ENCODE measurements at regions not wholly inside any gene's neighbourhood (a gene's known extent, or its start where the extent isn't known, plus 50 kb on each side); places are given as distances from the start of the nearest gene placed in this dataset.

GRCh38 chr15:70179309-70179892, 81.7 kb upstream of the TLE3 start:
- no peaks in the 10 kb centered on the region for H3K27me3 ChIP-seq (ENCODE audit: control insufficient read depth in 3 of 3, insufficient read depth in 3 of 3, low read length in 3 of 3)
- H3K9me3 ChIP-seq (ENCODE audit: control insufficient read depth in 3 of 3, low read length in 3 of 3): no peaks in the 10 kb centered on the region
- H3K4me3 ChIP-seq (ENCODE audit: low read length in 3 of 3): no peak overlapping the region
- H3K9ac ChIP-seq (ENCODE audit: low read depth in 1 of 3, low read length in 3 of 3): no peak overlapping the region
- H3K4me1 ChIP-seq (ENCODE audit: control insufficient read depth in 3 of 3, insufficient read depth in 3 of 3, low read length in 3 of 3): peaks cover 0 to 4% (median 1%) of the 10 kb centered on the region in 3 donors
- H3K27ac ChIP-seq (ENCODE audit: low read depth, low read length): no peak overlapping the region
- H3K36me3 ChIP-seq (ENCODE audit: control insufficient read depth in 3 of 3, insufficient read depth in 3 of 3, low read length in 3 of 3): no peaks in the 10 kb centered on the region

GRCh38 chr15:70178335-70179084, 80.8 kb upstream of the TLE3 start:
- Histone ChIP-seq H3K9ac (ENCODE audit: low read depth in 1 of 3, low read length in 3 of 3) (no peak overlapping the region), H3K4me3 (ENCODE audit: low read length in 3 of 3) (no peak overlapping the region), H3K36me3 (ENCODE audit: control insufficient read depth in 3 of 3, insufficient read depth in 3 of 3, low read length in 3 of 3) (no peaks in the 10 kb centered on the region), H3K4me1 (ENCODE audit: control insufficient read depth in 3 of 3, insufficient read depth in 3 of 3, low read length in 3 of 3) (peaks cover 0 to 3% (median 2%) of the 10 kb centered on the region in 3 donors), H3K27ac (ENCODE audit: low read depth, low read length) (no peak overlapping the region), H3K27me3 (ENCODE audit: control insufficient read depth in 3 of 3, insufficient read depth in 3 of 3, low read length in 3 of 3) (no peaks in the 10 kb centered on the region), H3K9me3 (ENCODE audit: control insufficient read depth in 3 of 3, low read length in 3 of 3) (no peaks in the 10 kb centered on the region)

GRCh38 chr15:70172566-70173225, 75.0 kb upstream of the TLE3 start:
- Histone ChIP-seq H3K27me3 (ENCODE audit: control insufficient read depth in 3 of 3, insufficient read depth in 3 of 3, low read length in 3 of 3) (peaks cover 0 to 2% (median 0%) of the 10 kb centered on the region in 3 donors), H3K4me1 (ENCODE audit: control insufficient read depth in 3 of 3, insufficient read depth in 3 of 3, low read length in 3 of 3) (peaks cover 0 to 3% (median 2%) of the 10 kb centered on the region in 3 donors)

GRCh38 chr15:70172124-70172523, 74.4 kb upstream of the TLE3 start:
- H3K27me3 ChIP-seq (ENCODE audit: control insufficient read depth in 3 of 3, insufficient read depth in 3 of 3, low read length in 3 of 3): peaks cover 0 to 2% (median 0%) of the 10 kb centered on the region in 3 donors
- H3K9ac ChIP-seq (ENCODE audit: low read depth in 1 of 3, low read length in 3 of 3): no peak overlapping the region
- no peaks in the 10 kb centered on the region for H3K36me3 ChIP-seq (ENCODE audit: control insufficient read depth in 3 of 3, insufficient read depth in 3 of 3, low read length in 3 of 3)
- no peaks in the 10 kb centered on the region for H3K9me3 ChIP-seq (ENCODE audit: control insufficient read depth in 3 of 3, low read length in 3 of 3)
- H3K4me1 ChIP-seq (ENCODE audit: control insufficient read depth in 3 of 3, insufficient read depth in 3 of 3, low read length in 3 of 3): peaks cover 0 to 3% (median 2%) of the 10 kb centered on the region in 3 donors
- H3K27ac ChIP-seq (ENCODE audit: low read depth, low read length): no peak overlapping the region
- H3K4me3 ChIP-seq (ENCODE audit: low read length in 3 of 3): no peak overlapping the region

More at GRCh38 chr15:70172566-70173225, 75.0 kb upstream of the TLE3 start:
- no peak overlapping the region for H3K27ac ChIP-seq (ENCODE audit: low read depth, low read length)
- no peak overlapping the region for H3K9ac ChIP-seq (ENCODE audit: low read depth in 1 of 3, low read length in 3 of 3)
- no peaks in the 10 kb centered on the region for H3K36me3 ChIP-seq (ENCODE audit: control insufficient read depth in 3 of 3, insufficient read depth in 3 of 3, low read length in 3 of 3)
- H3K9me3 ChIP-seq (ENCODE audit: control insufficient read depth in 3 of 3, low read length in 3 of 3): no peaks in the 10 kb centered on the region
- no peak overlapping the region for H3K4me3 ChIP-seq (ENCODE audit: low read length in 3 of 3)

- H3K27ac ChIP-seq (ENCODE audit: low read depth, low read length): no peak overlapping the region
- no peaks in the 10 kb centered on the region for H3K9me3 ChIP-seq (ENCODE audit: control insufficient read depth in 3 of 3, low read length in 3 of 3)
- no peaks in the 10 kb centered on the region for H3K36me3 ChIP-seq (ENCODE audit: control insufficient read depth in 3 of 3, insufficient read depth in 3 of 3, low read length in 3 of 3)
- H3K4me1 ChIP-seq (ENCODE audit: control insufficient read depth in 3 of 3, insufficient read depth in 3 of 3, low read length in 3 of 3): peaks cover 6 to 9% (median 8%) of the 10 kb centered on the region in 3 donors
- H3K4me3 ChIP-seq (ENCODE audit: low read length in 3 of 3): no peak overlapping the region
- no peak overlapping the region for H3K9ac ChIP-seq (ENCODE audit: low read depth in 1 of 3, low read length in 3 of 3)
- peaks cover 0 to 2% (median 0%) of the 10 kb centered on the region in 3 donors for H3K27me3 ChIP-seq (ENCODE audit: control insufficient read depth in 3 of 3, insufficient read depth in 3 of 3, low read length in 3 of 3)
Measured at GRCh38 chr15:70171256-70171886, 73.7 kb upstream of the TLE3 start.

- H3K4me1 ChIP-seq (ENCODE audit: control insufficient read depth in 3 of 3, insufficient read depth in 3 of 3, low read length in 3 of 3): peaks cover 18 to 21% (median 18%) of the 10 kb centered on the region in 3 donors
- H3K27me3 ChIP-seq (ENCODE audit: control insufficient read depth in 3 of 3, insufficient read depth in 3 of 3, low read length in 3 of 3): peaks cover 0 to 2% (median 0%) of the 10 kb centered on the region in 3 donors
- H3K27ac ChIP-seq (ENCODE audit: low read depth, low read length): no peak overlapping the region
- no peak overlapping the region for H3K4me3 ChIP-seq (ENCODE audit: low read length in 3 of 3)
- H3K9ac ChIP-seq (ENCODE audit: low read depth in 1 of 3, low read length in 3 of 3): no peak overlapping the region
- no peaks in the 10 kb centered on the region for H3K36me3 ChIP-seq (ENCODE audit: control insufficient read depth in 3 of 3, insufficient read depth in 3 of 3, low read length in 3 of 3)
- H3K9me3 ChIP-seq (ENCODE audit: control insufficient read depth in 3 of 3, low read length in 3 of 3): no peaks in the 10 kb centered on the region
Measured at GRCh38 chr15:70170096-70170699, 72.5 kb upstream of the TLE3 start.

GRCh38 chr15:70169147-70169546, 71.4 kb upstream of the TLE3 start:
- Histone ChIP-seq H3K9ac (ENCODE audit: low read depth in 1 of 3, low read length in 3 of 3) (no peak overlapping the region), H3K27ac (ENCODE audit: low read depth, low read length) (no peak overlapping the region), H3K9me3 (ENCODE audit: control insufficient read depth in 3 of 3, low read length in 3 of 3) (peaks cover 0 to 3% (median 0%) of the 10 kb centered on the region in 3 donors), H3K4me1 (ENCODE audit: control insufficient read depth in 3 of 3, insufficient read depth in 3 of 3, low read length in 3 of 3) (peaks cover 22 to 28% (median 23%) of the 10 kb centered on the region in 3 donors), H3K27me3 (ENCODE audit: control insufficient read depth in 3 of 3, insufficient read depth in 3 of 3, low read length in 3 of 3) (peaks cover 0 to 2% (median 0%) of the 10 kb centered on the region in 3 donors), H3K4me3 (ENCODE audit: low read length in 3 of 3) (no peak overlapping the region), H3K36me3 (ENCODE audit: control insufficient read depth in 3 of 3, insufficient read depth in 3 of 3, low read length in 3 of 3) (no peaks in the 10 kb centered on the region)

- no peak overlapping the region for H3K27ac ChIP-seq (ENCODE audit: low read depth, low read length)
- H3K36me3 ChIP-seq (ENCODE audit: control insufficient read depth in 3 of 3, insufficient read depth in 3 of 3, low read length in 3 of 3): no peaks in the 10 kb centered on the region
- H3K4me1 ChIP-seq (ENCODE audit: control insufficient read depth in 3 of 3, insufficient read depth in 3 of 3, low read length in 3 of 3): peaks cover 22 to 28% (median 23%) of the 10 kb centered on the region in 3 donors
- H3K9ac ChIP-seq (ENCODE audit: low read depth in 1 of 3, low read length in 3 of 3): peak overlapping the region in 1 of 3 donors; percentile 50
- H3K4me3 ChIP-seq (ENCODE audit: low read length in 3 of 3): no peak overlapping the region
- peaks cover 0 to 2% (median 0%) of the 10 kb centered on the region in 3 donors for H3K27me3 ChIP-seq (ENCODE audit: control insufficient read depth in 3 of 3, insufficient read depth in 3 of 3, low read length in 3 of 3)
- peaks cover 0 to 3% (median 0%) of the 10 kb centered on the region in 3 donors for H3K9me3 ChIP-seq (ENCODE audit: control insufficient read depth in 3 of 3, low read length in 3 of 3)
Measured at GRCh38 chr15:70167155-70167554, 69.4 kb upstream of the TLE3 start.

- Histone ChIP-seq H3K9me3 (ENCODE audit: control insufficient read depth in 3 of 3, low read length in 3 of 3) (peaks cover 0 to 3% (median 0%) of the 10 kb centered on the region in 3 donors), H3K36me3 (ENCODE audit: control insufficient read depth in 3 of 3, insufficient read depth in 3 of 3, low read length in 3 of 3) (no peaks in the 10 kb centered on the region), H3K9ac (ENCODE audit: low read depth in 1 of 3, low read length in 3 of 3) (peak overlapping the region in 1 of 3 donors; percentile 50)
Measured at GRCh38 chr15:70166506-70167087, 68.9 kb upstream of the TLE3 start.

More at GRCh38 chr15:70166506-70167087, 68.9 kb upstream of the TLE3 start:
- Histone ChIP-seq H3K27ac (ENCODE audit: low read depth, low read length) (peak overlapping the region; percentile 77), H3K4me1 (ENCODE audit: control insufficient read depth in 3 of 3, insufficient read depth in 3 of 3, low read length in 3 of 3) (peaks cover 22 to 28% (median 23%) of the 10 kb centered on the region in 3 donors), H3K4me3 (ENCODE audit: low read length in 3 of 3) (no peak overlapping the region), H3K27me3 (ENCODE audit: control insufficient read depth in 3 of 3, insufficient read depth in 3 of 3, low read length in 3 of 3) (peaks cover 0 to 2% (median 0%) of the 10 kb centered on the region in 3 donors)

Data from skeletal muscle tissue (tissue), 3 donors.